ENCODE measurements at regions not wholly inside any gene's neighbourhood (a gene's known extent, or its start where the extent isn't known, plus 50 kb on each side); places are given as distances from the start of the nearest gene placed in this dataset.

DNA sequence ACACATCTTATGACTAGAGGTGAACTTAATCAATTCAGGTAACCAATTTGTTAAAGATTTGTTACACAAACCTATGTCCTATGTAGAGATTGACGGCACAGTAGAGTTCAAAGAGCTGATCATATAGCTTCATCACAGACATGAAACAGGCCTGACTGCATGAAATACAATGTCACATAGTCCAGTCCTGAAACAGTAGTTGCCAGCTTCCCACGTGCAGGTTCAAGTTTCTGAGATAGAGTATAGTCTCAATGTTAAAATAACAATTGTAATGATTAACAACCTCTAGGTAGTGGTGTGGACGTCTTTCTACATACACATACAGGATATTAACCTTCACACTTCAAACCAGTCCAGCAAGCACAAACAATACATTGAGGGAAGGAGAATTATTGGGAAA lies 640.7 kb upstream of the SOX9 start:
- Histone ChIP-seq H3K9me3 (replicated peaks; ENCODE audit: control insufficient read depth, insufficient read depth, low read length) (no peaks in the 10 kb centered on the region), H3K9me1 (replicated peaks; ENCODE audit: control insufficient read depth, extremely low read depth, insufficient read depth, low read length) (no peaks in the 10 kb centered on the region), H3K4me1 (ENCODE audit: control insufficient read depth, extremely low read depth, insufficient read depth, low read length) (no peaks in the 10 kb centered on the region), H3K79me2 (ENCODE audit: control insufficient read depth, insufficient read depth, low read length) (no peaks in the 10 kb centered on the region), H3K9ac (replicated peaks; ENCODE audit: extremely low read depth, insufficient read depth, low read length) (no peak overlapping the region), H3K27ac (ENCODE audit: insufficient read depth, low read depth, low read length) (no peak overlapping the region), H3K4me2 (ENCODE audit: insufficient read depth, low read length) (no peak overlapping the region), H3K27me3 (ENCODE audit: control insufficient read depth in 2 of 2, insufficient read depth in 2 of 2, low read length in 2 of 2) (no peaks in the 10 kb centered on the region), H4K20me1 (replicated peaks; ENCODE audit: control insufficient read depth, extremely low read depth, insufficient read depth, low read length) (no peaks in the 10 kb centered on the region), H3K4me3 (replicated peaks in 1 of 3; ENCODE audit: insufficient read depth in 1 of 3, low read depth in 1 of 3, low read length in 3 of 3) (no peak overlapping the region), H2AFZ (ENCODE audit: low read depth, low read length) (no peak overlapping the region), H3K36me3 (ENCODE audit: control insufficient read depth in 2 of 2, extremely low read depth in 1 of 2, insufficient read depth in 2 of 2, low read length in 2 of 2) (no peaks in the 10 kb centered on the region)
- CTCF ChIA-PET, result no interaction called here
- BruUV-seq (replicated peaks), result no TSS peak
- intact Hi-C loops (cut with micrococcal nuclease) (no loop called here), dilution Hi-C loops (cut with MboI; ENCODE audit: extremely low pct_ligation_motif_present, low sequenced_read_pairs) (no loop called here)
- TF ChIP-seq EZH2 (IDR thresholded peaks at IDR 0.05; ENCODE audit: borderline replicate concordance, low read depth, low read length, severe bottlenecking) (no peak), POLR2A (IDR thresholded peaks at IDR 0.05; ENCODE audit: low read depth, low read length) (no peak), MYC (IDR thresholded peaks at IDR 0.05; ENCODE audit: low read depth, low read length) (no peak), FOS (IDR thresholded peaks at IDR 0.05; ENCODE audit: borderline replicate concordance, insufficient read depth, low read length) (no peak)
- TF ChIP-seq, protein P1, sequence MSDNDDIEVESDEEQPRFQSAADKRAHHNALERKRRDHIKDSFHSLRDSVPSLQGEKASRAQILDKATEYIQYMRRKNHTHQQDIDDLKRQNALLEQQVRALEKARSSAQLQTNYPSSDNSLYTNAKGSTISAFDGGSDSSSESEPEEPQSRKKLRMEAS (IDR thresholded peaks at IDR 0.05; ENCODE audit: insufficient read depth, insufficient read length), result no peak
- TF ChIP-seq, protein P2, sequence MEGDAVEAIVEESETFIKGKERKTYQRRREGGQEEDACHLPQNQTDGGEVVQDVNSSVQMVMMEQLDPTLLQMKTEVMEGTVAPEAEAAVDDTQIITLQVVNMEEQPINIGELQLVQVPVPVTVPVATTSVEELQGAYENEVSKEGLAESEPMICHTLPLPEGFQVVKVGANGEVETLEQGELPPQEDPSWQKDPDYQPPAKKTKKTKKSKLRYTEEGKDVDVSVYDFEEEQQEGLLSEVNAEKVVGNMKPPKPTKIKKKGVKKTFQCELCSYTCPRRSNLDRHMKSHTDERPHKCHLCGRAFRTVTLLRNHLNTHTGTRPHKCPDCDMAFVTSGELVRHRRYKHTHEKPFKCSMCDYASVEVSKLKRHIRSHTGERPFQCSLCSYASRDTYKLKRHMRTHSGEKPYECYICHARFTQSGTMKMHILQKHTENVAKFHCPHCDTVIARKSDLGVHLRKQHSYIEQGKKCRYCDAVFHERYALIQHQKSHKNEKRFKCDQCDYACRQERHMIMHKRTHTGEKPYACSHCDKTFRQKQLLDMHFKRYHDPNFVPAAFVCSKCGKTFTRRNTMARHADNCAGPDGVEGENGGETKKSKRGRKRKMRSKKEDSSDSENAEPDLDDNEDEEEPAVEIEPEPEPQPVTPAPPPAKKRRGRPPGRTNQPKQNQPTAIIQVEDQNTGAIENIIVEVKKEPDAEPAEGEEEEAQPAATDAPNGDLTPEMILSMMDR (IDR thresholded peaks at IDR 0.05; ENCODE audit: extremely low read depth in 1 of 2, insufficient read depth in 1 of 2, low read depth in 1 of 2, low read length in 2 of 2), result no peak
- FAIRE-seq, result no peak
- no peak for DNase-seq (ENCODE audit: low read depth, low spot score)
- POLR2A ChIA-PET, result no interaction called here

DNA sequence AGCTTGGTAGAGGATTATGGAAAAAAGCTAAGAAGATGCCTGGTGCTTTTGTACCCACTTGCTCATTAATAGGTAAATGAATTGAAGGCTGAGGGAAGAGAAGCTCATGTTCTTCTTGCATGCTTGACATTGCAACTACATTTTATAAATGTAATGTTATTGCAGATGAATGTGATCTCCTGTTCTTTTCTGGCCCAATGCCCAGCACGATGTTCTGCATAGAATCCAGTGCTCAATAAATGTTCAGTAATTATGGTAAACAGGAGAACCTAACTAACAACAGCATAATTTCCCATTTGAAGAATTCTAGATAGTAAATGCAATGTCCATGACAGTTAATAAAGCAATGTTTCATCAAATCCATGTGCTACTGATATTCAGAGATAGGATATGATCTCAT lies 638.2 kb upstream of the SOX9 start:
- FAIRE-seq, result no peak
- ChIA-PET CTCF (no interaction called here), POLR2A (no interaction called here)
- TF ChIP-seq, protein P1 (IDR thresholded peaks at IDR 0.05; ENCODE audit: insufficient read depth, insufficient read length), result no peak
- TF ChIP-seq GATA2 (IDR thresholded peaks at IDR 0.05; ENCODE audit: insufficient read depth, insufficient read length, low read depth, low read length), result no peak
- no peak for TF ChIP-seq JUN (IDR thresholded peaks at IDR 0.05; ENCODE audit: borderline replicate concordance, insufficient read depth, insufficient read length, low read depth)
- no peak for TF ChIP-seq POLR2A (IDR thresholded peaks at IDR 0.05; ENCODE audit: low read depth, low read length)
- TF ChIP-seq MYC (IDR thresholded peaks at IDR 0.05; ENCODE audit: low read depth, low read length), result no peak
- no peak for TF ChIP-seq EZH2 (IDR thresholded peaks at IDR 0.05; ENCODE audit: borderline replicate concordance, low read depth, low read length, severe bottlenecking)
- TF ChIP-seq, protein P2 (IDR thresholded peaks at IDR 0.05; ENCODE audit: extremely low read depth in 1 of 2, insufficient read depth in 1 of 2, low read depth in 1 of 2, low read length in 2 of 2), result no peak
- Histone ChIP-seq H3K9ac (replicated peaks; ENCODE audit: extremely low read depth, insufficient read depth, low read length) (no peak overlapping the region), H3K9me3 (replicated peaks; ENCODE audit: control insufficient read depth, insufficient read depth, low read length) (no peaks in the 10 kb centered on the region), H2AFZ (ENCODE audit: low read depth, low read length) (no peak overlapping the region), H3K9me1 (replicated peaks; ENCODE audit: control insufficient read depth, extremely low read depth, insufficient read depth, low read length) (no peaks in the 10 kb centered on the region), H3K4me1 (ENCODE audit: control insufficient read depth, extremely low read depth, insufficient read depth, low read length) (no peaks in the 10 kb centered on the region), H3K4me2 (ENCODE audit: insufficient read depth, low read length) (no peak overlapping the region), H4K20me1 (replicated peaks; ENCODE audit: control insufficient read depth, extremely low read depth, insufficient read depth, low read length) (no peaks in the 10 kb centered on the region), H3K27me3 (ENCODE audit: control insufficient read depth in 2 of 2, insufficient read depth in 2 of 2, low read length in 2 of 2) (no peaks in the 10 kb centered on the region), H3K4me3 (replicated peaks in 1 of 3; ENCODE audit: insufficient read depth in 1 of 3, low read depth in 1 of 3, low read length in 3 of 3) (no peak overlapping the region), H3K27ac (ENCODE audit: insufficient read depth, low read depth, low read length) (no peak overlapping the region), H3K36me3 (ENCODE audit: control insufficient read depth in 2 of 2, extremely low read depth in 1 of 2, insufficient read depth in 2 of 2, low read length in 2 of 2) (no peaks in the 10 kb centered on the region), H3K79me2 (ENCODE audit: control insufficient read depth, insufficient read depth, low read length) (no peaks in the 10 kb centered on the region)
- no TSS peak for BruUV-seq (replicated peaks)
- intact Hi-C loops (cut with micrococcal nuclease), result no loop called here
- DNase-seq (ENCODE audit: low read depth, low spot score), result no peak
- dilution Hi-C loops (cut with MboI; ENCODE audit: extremely low pct_ligation_motif_present, low sequenced_read_pairs), result no loop called here

All from endothelial cell of umbilical vein (primary cell).